CD1c-positive myeloid dendritic cell (primary cell): ENCODE measurements at regions not wholly inside any gene's neighbourhood (a gene's known extent, or its start where the extent isn't known, plus 50 kb on each side); places are given as distances from the start of the nearest gene placed in this dataset.

Experiments used
- DNase-seq: peaks from one replicate; pipeline ENCODE4 v3.0.0-alpha.2; 2016; ENCODE audit errors: extremely low spot score

DNA sequence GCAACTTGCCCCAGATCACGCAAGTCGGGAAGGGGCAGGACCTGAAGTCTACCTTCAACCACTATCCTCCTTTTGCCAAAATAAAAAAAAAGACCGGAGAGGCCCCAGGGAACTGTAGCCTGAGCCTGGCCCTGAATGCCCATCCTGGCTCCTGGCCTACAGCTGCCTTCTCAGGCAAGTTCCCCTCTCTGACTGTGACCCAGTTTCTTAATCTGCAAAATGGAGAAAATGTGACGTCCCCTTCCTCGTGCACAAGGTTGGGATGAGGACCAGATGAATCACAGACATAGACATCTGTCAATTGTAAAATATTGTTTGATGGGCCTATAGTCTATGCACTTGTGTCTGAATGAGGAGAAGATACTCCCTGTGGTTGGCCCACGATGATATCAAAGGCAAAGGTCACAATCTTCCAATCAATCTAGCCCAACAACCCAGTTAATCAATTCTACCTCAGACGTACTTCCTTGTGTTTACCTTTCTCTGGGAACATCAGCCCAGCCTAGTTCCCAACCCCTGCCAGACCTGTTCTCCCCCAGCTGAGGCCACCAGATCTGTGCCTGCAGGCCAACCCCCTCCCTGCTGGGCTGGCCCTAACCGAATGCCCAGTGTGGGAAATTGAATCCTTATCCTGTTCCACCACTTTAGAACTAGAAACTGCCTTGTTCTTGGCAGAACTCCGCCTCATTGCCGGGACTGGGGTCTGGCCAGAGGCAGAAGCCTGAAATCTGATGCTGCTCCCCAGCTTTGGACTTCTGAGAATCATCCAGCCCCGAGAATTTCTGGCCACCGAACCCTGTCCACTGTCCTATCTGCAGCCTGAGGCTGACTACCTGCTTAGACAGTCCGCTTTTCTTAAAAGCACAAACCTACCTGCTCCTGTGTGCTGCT, 101.8 kb upstream of the LIPC start:
- DNase-seq = peak; percentile 62

DNA sequence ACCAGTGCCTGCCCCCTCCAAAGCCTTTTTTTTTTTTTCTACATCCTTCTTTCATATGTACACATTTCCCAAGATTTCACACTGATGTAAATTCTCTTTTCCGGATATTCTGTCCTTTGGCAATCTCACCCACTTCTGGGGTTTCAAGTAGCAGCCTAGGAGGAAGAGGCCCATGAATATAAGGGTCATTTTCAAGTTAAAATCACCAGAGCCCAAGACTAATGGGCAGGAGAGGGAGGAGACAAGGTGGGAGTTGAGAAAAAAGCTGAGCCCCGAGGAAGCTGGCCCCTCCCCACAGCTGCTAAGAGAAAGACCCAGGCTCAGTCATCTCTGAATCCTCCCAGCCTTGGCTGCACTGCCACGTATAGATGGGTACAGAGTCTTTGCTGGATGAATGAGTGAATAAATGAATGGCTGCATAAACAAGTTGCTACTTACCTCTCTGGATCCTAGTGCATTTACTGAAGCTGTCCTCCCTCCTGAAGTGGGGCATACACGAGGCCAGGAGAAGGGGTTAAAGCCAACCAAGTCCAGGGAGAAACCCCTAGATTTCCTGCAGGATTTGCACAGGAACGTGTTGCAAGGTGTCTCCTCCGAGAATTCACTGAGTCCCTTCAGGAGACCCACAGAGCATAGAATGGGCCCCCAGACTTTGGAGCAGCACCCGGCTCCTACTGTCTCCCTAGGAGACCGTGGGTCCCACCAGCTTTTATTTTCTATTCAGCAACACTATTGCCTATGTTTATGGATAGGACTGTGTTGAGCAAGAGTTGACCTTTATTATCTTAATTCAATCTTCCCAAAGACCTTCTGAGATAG, 100.8 kb upstream of the LIPC start:
- DNase-seq = peak; percentile 61

DNA sequence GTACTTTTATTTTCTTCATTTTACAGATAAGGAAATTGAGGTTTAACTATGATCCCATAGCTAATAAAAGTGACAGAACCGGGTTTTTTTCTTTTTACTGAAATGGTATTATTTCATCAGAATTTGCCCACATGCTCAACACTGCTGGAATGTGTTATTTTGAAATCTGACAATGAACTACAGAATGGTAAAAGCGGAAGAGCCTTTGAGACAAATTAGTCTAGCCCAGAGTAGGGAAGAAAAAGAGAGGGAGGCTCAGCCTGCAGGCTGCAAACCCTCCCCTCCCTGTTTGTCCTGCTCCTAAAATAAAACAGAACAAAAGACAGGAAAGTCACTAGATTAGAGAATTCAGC, 100.3 kb upstream of the LIPC start:
- peak; percentile 85 for DNase-seq

DNA sequence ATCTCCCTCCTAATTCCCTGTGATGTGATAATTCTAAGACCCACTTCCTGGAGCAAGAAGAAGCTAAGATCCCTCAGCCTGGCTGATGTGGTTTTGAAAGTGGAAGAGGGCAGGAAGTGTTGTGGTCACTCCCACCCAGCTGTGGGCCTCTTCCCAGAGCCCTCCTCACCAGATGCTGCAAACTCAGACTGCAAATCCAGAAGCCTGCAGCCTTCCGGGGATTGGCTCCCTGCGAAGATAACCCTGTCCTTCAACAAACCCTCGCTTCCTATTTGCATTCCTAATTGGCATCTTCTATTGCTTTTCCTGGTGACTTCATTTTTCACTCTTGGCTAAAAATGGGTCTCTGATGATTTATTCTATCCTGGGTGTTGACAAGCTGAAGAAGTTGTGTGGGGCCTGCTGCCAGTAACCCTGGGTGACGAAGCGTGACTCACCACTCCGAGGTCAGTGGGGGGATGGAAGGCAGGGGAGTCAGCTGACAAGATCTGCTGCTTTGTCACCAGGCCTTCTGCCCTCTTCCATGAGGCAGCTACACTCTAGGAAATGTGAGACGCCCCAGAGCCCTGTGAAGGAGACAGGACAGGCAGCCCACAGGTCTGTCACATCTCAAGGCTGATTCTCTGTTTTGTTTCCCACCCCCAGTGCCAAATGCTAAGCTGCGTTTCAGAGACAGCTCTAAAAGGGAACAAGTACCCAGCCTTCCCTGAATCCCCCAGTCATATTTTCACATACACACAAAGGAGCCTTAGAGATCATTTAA, 99.7 kb upstream of the LIPC start:
- DNase-seq = peak; percentile 95

DNA sequence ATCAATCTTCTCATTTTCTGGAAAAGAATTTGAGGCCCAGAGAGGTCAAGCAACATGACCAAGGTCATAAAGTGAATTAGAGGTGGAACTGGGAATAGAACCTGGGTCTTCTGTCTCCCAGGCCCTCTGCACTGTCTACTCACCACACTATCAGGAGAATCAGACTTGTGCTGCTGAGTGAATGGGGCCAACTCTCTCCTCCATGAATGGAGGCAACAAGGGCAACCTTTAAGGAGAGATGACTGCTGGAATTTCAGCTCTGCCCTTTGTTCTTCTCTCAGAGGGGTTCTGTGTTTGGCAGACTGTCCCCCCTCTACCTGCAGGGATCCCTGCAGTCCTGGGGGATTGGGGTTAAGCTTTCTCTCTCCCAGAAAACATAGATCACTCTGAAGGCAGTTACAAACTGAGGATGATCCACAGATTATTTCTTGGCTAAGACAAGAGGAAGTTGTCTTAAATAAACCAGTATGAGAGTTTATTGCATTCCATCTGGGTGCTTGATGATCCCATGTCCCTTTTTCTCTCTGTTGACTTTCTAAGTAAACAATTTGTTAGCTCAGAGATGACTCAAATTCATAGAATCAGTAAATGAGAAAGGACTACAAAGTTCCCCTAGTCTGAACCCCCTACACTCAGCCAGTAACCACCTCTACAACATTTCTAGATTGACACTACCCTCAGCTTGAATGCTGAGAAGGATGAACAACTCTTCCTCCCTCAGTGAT, 99.0 kb upstream of the LIPC start:
- peak; percentile 67 for DNase-seq

DNA sequence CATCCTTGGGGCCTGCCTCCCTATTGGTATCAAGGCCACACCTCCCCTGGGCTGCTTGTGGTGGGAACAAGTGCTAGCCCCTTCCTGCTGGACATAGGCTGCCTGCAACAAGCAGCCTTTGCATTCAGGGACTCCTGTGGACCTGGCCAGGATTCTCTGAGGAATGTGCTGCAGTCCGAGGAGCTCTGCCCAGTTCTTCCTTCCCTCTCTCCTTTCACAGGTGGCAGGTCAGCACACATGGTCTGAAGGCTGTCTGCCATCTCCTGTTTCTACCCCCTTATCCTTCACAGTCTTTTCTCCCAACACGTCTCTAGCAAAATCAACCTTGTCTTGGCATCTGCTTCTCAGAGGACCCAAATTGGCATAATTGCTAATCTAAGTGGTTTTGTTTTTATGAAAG, 97.0 kb upstream of the LIPC start:
- DNase-seq = no peak

DNA sequence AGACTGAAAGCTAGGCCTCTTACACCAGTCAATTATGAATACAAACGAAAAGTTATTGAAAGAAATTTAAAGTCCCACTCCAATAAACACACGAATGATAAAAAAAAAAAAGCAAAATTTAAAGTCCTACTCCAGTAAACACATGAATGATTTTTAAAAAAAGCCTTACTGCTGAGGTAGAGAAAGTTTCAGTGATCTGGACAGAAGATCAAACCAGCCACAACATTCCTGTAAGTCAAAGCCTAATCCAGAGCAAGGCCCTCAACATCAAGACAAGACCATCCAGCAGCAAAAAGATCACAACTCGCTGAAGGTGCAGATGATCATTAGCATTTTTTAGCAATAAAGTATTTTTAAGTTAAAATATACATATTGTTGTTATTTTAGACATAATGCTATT, 95.6 kb upstream of the LIPC start:
- DNase-seq = no peak

DNA sequence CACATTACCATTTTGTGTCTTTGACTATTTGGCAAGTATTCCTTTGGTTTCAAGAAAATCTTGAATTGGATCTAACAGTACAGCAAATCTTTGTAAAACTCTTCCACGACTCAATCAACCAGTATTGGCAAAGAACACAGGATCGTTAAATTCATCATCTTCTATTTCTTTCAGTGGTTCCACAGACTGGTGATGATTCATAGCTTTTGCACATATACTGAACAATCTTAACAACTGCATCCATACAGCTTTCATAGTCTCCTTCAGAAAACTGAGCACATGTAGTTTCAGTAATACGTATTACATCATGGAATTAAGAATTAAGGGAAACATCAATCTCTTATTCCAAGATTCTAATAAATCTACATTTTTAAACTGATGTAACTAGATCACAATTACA, 91.6 kb upstream of the LIPC start:
- no peak for DNase-seq

DNA sequence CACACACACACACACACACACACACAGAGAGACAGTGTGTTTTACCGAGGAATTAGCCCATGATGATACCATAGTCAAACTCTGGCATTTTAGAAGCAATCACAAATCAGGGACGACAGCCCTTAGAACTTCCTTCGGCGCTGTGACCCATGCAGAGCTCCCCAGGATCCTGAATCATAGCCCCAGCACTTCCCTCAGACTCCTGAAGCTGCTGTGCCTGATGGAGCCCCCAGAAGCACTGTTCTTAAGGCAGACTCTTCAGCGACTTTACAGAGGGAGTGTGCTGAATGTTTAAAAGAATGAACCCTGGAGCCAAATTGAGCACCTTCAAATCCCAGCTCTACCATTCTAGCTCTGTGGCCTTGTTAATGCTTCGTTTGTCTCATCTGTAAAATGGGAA, 89.3 kb upstream of the LIPC start:
- no peak for DNase-seq

DNA sequence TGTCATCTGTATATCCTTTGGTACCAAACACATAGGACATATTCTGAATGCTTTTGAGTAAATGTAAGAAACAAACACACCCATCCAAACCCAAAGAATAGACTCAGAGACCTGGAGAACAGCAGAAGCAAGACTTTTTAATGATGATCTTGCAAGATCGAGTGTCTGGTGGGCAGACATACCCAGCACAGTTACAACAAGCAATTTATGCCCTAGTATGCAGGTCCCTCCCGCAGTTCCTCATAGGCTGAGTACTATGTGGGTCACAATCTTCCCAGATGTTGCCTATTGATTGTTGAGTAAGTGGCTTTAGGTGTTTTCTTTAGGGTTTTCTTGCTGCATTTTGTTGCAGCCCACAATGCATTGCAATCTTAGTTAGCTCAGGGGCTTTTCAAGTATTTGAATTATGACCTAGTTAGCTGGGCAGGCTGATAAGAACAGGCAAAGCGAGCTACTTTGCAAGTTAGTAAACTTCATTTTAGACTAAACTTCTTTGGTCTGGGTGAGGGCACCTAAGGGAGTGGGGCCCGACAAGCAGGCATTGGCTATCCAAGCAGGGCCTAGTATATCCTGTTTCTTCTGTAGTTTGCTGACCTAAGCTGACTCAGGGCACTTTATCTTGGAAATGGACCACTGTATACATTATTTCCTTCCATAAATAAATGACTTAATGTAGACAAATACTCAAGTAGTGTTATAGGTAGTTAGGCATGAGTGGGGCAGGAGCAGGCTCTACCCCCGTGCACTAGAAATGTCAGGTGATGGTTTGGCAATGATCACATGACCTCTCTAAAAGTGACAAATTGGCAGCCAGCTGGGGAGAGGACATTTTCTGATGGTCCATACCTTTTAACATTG, 87.3 kb upstream of the LIPC start:
- no peak for DNase-seq

DNA sequence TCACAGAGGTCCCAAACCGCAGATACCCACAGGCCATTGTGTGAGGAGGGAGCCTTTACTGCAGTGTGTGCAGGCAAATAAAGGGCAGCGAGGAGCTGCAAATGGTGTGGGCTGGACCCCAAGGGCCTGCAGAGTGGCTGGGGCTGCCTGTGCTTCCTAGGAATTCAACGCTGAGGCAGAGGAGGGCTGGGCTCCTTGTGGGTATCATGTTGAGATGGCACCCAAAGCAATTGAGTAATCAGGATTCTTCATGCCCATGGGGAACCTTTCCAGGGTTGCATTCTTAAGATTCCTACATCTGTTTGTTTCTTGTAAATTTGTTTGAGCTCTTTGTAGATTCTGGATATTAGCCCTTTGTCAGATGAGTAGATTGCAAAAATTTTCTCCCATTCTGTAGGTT, 85.4 kb upstream of the LIPC start:
- DNase-seq = no peak

DNA sequence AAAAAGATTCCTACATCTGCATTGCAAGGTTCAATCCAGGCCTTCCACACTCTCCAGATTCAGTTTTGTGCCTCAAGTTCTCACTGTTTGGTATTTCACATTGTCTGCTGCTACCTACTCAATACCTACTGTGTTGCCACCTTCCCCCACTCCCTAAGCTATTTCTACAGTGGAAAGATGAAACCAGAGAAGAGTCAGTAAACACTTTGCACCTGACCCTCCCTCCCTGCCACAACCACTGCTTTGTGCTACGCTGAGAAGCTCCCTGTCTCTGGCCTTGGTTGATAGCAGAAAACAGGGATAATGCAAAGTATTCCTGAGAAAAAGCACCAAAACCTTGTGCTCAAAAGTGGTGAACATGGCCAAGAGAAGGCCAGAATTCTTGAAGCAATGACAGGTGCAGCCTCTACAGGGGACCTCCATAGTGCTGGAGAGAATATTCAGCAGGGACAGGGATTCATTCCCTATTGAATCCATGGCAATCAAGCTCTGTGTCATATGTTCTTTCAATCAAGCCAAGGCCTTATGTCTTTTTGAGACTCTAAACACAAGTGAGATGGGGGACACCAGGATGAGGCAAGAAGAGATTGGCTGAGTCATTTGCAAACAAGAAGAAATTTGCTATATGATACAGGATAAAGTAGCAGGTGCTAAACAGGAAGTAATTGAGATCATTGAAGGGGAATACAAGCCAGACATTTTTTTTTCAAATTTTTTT, 83.5 kb upstream of the LIPC start:
- DNase-seq = no peak

DNA sequence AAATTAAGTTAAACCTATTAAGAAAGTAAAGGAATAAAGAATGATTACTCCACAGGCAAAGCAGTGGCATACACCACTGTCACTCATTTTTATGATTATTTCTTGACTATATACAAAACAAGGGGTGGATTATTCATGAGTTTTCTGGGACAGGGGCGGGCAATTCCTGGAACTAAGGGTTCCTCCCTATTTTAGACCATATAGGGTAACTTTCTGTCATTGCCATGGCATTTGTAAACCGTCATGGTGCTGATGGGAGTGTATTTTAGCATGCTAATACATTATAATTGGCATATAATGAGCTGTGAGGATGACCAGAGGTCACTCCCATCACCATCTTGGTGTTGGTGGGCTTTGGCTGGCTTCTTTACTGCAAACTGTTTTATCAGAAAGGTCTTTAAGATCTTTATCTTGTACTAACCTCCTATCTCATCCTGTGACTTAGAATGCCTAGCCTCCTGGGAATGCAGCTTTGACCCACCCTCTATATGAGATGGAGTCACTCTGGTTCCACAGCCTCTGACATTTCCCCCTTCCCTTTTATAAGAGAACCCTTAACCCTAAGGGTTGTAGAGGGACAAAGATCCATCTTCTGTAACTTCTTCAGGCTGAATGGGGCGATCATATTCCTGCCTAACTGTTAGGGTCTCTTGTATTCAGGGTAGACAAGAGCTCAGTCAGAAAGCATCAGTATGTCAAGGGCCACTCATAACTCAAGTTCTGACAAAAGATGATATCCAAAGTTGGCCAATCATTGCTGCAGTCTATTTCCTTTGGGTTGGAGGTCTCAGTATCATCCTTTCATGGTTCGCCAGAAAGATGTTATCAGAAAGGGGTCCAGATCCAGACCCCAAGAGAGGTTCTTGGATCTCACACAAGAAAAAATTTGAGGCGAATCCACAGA, 79.5 kb upstream of the LIPC start:
- DNase-seq = no peak

DNA sequence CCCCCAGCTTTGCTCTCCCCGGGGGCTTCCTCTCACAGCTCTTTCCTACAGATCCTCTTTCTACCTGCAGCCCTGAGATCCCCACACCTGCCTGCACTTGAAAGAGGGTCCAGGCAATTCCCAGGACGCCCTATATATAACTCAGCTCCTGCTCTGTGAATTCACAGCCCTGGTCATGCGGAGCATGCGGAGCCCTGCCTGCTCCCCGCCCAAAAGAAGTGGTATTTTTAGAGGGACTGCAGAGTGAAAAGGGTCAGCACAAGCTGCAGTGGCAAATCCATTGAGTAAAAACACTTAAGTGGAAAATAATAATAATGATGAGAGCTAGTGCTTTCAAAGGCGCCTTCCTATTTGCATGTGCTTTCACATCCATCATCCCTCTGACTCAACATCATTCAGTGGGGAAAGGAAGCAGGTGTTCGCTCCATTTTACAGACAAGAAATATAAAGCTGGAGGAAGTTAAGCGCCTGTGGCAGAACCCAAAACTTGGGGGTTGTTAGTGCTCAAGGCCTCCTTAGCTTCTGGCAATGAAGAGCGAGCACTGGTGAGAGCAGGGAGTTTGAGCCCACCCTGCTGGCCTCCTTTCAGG, 76.3 kb upstream of the LIPC start:
- DNase-seq = no peak

DNA sequence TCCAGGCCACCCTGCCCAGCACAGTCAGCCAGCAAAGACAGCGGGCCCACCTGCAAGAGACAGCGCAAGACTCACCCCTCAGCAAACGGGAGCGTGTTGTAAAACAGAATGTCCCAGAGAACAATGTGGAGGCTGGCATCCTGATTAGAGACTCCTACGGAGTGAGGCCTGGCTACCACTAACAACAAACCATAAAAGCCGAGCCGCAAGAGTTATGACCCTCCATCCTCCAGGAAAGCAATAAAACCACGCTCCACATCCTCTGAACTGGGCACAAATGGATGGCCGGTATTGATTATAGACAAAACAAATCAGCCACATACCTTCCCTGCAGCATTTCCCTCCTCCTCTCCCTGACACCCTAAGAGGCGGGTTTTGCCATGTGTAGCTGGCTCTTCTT, 75.8 kb upstream of the LIPC start:
- no peak for DNase-seq

DNA sequence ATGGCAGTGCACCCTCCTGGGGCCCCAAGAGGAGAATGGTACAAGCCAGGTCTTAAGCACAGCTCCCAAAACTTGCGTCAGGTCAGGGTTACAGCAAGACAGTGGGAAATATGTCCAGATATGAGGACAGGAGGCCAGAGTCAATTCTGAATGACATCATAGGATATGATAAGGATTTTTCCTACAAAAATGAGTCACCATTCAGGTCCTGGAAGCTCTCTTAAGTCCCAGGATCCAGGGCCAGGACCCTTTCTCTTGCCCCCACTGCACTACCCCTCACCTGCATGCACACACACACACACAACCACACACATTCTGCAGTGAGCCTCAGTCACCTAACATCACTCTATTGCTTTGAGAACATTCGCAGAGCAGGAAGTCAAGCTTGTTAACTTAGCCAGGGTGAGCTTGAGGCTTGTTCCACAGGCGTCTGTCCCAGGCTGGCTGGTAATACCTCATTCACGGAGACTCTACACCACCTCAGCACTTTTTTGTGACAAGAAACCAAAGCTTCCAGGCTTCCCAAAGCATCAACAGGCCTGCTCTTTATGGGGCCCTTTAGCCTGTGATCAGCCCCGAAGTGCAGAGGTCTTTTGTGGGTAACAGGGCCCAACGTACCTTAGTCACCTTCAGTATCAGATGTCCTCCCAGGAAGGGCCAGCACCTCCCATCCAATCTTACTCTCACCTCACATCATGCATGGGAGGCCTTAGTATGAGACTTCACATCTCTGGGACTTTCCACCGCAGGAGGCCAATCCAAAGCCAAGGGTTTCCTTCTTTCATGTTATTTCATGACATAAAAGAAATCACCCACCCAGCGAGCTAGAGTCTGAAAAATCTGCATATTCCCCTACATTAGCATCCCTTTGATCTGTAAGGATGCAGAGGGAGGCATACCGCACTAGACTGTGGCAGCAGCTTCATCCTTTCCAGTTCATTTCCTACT, 74.0 kb upstream of the LIPC start:
- DNase-seq = no peak

DNA sequence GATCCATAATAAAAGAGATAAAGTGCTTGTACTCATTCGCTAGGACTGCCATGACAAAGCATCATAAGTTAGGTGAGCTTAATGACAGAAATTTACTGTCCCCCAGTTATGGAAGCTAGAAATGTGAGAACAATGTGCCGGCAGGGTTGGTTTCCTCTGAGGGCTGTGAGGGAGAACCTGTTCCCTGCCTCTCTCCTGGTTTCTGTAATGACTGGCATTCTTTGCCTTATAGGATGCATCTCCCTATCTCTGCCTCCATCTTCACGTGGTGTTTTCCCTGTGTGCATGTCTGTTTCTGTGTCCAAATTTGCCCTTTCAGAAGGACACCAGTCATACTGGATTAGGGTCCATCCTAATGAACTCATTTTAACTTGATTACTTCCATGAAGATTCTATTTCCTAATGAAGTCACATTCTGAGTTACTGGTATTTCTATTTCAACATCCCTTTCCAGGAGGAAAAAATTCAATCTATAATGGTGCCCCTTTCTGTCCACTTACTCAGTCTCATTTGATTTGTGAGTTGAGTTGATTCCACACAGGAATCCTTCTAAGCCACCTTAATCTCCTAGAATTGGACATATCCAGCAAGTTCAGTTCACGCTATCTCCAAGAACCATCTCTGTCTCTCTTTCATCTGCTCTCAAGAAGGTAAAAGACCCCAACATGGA, 71.2 kb upstream of the LIPC start:
- no peak for DNase-seq
